Upper lobe of right lung (tissue), 1 donor: ENCODE measurements at regions not wholly inside any gene's neighbourhood (a gene's known extent, or its start where the extent isn't known, plus 50 kb on each side); places are given as distances from the start of the nearest gene placed in this dataset.

Experiments used
- ATAC-seq: fragments of 200-7000 bp; cut with Tn5 transposase; one replicate; pipeline ENCODE4 v1.9.1; 2020; ENCODE audit warnings: mild to moderate bottlenecking, moderate library complexity
- DNase-seq: peaks from one replicate; pipeline ENCODE4 v3.0.0-alpha.2; 2020
- H3K27ac ChIP-seq: fragments of 200-600 bp; one replicate; pipeline ENCODE4 v1.8.0; 2022
- H3K27me3 ChIP-seq: fragments of 200-600 bp; one replicate; pipeline ENCODE4 v1.8.0; 2022; ENCODE audit warnings: mild to moderate bottlenecking
- H3K36me3 ChIP-seq: fragments of 200-600 bp; one replicate; pipeline ENCODE4 v1.8.0; 2022
- H3K4me1 ChIP-seq: fragments of 200-600 bp; one replicate; pipeline ENCODE4 v1.8.0; 2022
- H3K4me3 ChIP-seq: fragments of 200-600 bp; one replicate; pipeline ENCODE4 v1.8.0; 2022; ENCODE audit warnings: mild to moderate bottlenecking
- H3K9me3 ChIP-seq: fragments of 200-600 bp; one replicate; pipeline ENCODE4 v1.8.0; 2022
- intact Hi-C: fragments of 100-400 bp; cut with DNase I; formaldehyde crosslinking; loops from one replicate; pipeline ENCODE4 v1.11.0; 2022
- TF ChIP-seq, protein P1 (sequence below): fragments of 200-600 bp; IDR thresholded peaks from one replicate; pipeline ENCODE4 v1.8.0; 2022; ENCODE audit warnings: antibody characterized with exemption
- donor health status: DM: no; HTN: yes; CAD: no; lungs with severe emphysema.

DNA sequence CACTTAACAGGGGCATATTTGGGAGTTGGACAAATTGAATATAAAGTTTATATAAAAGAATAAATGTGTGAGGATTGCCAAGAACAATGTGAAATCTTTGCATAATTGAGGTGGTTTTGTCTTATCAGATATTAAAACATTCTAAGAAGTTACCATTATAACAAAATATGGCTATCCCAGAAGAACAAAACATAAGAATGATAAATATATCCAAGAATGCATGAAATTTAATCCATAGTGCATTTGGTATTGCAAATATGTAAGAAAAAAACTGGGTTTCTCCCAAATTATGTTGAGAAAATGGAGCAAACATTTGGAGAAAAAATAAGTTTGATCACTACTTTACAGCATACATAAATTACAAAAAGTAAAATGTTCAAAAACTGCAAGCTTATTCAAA is 562.4 kb downstream of the RNF144A start:
- TF ChIP-seq, protein P1, sequence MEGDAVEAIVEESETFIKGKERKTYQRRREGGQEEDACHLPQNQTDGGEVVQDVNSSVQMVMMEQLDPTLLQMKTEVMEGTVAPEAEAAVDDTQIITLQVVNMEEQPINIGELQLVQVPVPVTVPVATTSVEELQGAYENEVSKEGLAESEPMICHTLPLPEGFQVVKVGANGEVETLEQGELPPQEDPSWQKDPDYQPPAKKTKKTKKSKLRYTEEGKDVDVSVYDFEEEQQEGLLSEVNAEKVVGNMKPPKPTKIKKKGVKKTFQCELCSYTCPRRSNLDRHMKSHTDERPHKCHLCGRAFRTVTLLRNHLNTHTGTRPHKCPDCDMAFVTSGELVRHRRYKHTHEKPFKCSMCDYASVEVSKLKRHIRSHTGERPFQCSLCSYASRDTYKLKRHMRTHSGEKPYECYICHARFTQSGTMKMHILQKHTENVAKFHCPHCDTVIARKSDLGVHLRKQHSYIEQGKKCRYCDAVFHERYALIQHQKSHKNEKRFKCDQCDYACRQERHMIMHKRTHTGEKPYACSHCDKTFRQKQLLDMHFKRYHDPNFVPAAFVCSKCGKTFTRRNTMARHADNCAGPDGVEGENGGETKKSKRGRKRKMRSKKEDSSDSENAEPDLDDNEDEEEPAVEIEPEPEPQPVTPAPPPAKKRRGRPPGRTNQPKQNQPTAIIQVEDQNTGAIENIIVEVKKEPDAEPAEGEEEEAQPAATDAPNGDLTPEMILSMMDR: no peak
- Histone ChIP-seq H3K4me3 (no peak overlapping the region), H3K27me3 (no peaks in the 10 kb centered on the region), H3K36me3 (no peaks in the 10 kb centered on the region), H3K4me1 (no peaks in the 10 kb centered on the region), H3K27ac (no peak overlapping the region), H3K9me3 (no peaks in the 10 kb centered on the region)
- intact Hi-C loops: no loop called here
- DNase-seq (no peak), ATAC-seq (no peak)

- H3K27me3 ChIP-seq: no peaks in the 10 kb centered on the region
- intact Hi-C loops: no loop called here
- no peak overlapping the region for H3K27ac ChIP-seq
- no peak overlapping the region for H3K4me3 ChIP-seq
- H3K4me1 ChIP-seq: no peaks in the 10 kb centered on the region
- DNase-seq (no peak), ATAC-seq (no peak)
- H3K9me3 ChIP-seq: no peaks in the 10 kb centered on the region
- TF ChIP-seq, protein P1: no peak
- no peaks in the 10 kb centered on the region for H3K36me3 ChIP-seq
These were observed 563.2 kb downstream of the RNF144A start for GRCh38 chr2:7480431-7480830.

DNA sequence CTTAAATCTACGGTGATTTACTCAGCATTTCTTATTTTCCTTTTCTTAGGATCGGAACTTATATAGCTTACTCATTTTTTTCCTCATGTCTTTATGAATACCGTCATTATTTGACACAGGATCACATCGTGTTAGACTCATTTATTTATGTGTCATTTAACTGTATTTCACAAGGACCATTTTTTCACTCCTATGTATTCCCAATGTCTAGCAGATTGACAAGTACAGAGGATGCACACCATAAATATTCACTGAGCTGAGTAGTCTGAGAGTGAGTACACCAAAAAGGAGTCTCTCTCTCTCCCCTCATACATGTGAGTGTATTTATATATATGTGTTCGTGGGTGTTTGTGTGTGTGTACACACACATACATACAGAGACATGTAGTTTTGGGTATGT is 573.5 kb downstream of the RNF144A start:
- intact Hi-C loops: no loop called here
- Histone ChIP-seq H3K27ac (no peak overlapping the region), H3K4me3 (no peak overlapping the region), H3K9me3 (no peaks in the 10 kb centered on the region), H3K4me1 (no peaks in the 10 kb centered on the region), H3K36me3 (no peaks in the 10 kb centered on the region), H3K27me3 (no peaks in the 10 kb centered on the region)
- DNase-seq (no peak), ATAC-seq (no peak)
- TF ChIP-seq, protein P1: no peak

DNA sequence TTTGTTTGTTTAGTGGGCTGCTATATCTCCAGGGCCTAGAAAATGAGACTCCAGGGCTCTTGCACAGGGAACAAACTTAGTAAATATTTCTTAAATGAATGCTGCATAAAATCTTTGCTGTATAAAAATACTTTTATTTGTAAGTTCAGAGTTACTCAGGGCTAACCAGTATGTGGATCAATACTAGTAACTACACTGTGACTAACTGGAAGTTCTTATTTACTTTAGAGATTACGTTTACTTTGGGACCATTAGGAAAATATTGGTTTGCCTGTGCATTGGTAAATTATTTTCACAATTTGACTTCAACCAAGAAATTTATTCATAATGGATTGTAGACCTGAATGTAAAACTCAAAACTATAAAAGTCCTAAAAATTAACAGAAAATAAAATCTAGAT is 575.5 kb downstream of the RNF144A start:
- intact Hi-C loops: no loop called here
- Histone ChIP-seq H3K4me1 (no peaks in the 10 kb centered on the region), H3K36me3 (no peaks in the 10 kb centered on the region), H3K4me3 (no peak overlapping the region), H3K27ac (no peak overlapping the region), H3K9me3 (no peaks in the 10 kb centered on the region), H3K27me3 (no peaks in the 10 kb centered on the region)
- no peak for ATAC-seq
- no peak for DNase-seq
- TF ChIP-seq, protein P1: no peak

DNA sequence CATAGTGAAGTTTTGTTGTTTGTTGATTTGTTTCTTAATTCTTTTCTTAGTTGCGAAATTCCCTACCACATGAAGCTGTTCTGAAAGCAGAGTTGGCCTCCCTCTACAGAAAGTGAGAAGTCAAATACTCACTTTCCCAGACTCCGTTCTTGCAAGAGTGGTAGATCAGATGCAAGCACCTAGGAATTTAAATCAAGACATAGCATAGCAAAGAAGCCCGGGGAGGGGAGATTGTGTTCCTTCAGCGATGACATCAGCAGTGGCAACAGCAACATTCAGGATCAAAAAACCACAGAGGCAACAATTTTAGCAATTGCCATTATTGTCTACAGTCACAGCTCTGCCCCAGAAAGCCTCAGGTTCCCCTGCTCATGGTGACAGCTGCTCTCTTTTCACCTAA is 580.0 kb downstream of the RNF144A start:
- no peak for ATAC-seq
- no peak overlapping the region for H3K27ac ChIP-seq
- H3K36me3 ChIP-seq: no peaks in the 10 kb centered on the region
- TF ChIP-seq, protein P1: no peak
- no peak overlapping the region for H3K4me3 ChIP-seq
- intact Hi-C loops: no loop called here
- peaks cover 9% of the 10 kb centered on the region for H3K27me3 ChIP-seq
- no peaks in the 10 kb centered on the region for H3K9me3 ChIP-seq
- no peak for DNase-seq
- H3K4me1 ChIP-seq: no peaks in the 10 kb centered on the region

DNA sequence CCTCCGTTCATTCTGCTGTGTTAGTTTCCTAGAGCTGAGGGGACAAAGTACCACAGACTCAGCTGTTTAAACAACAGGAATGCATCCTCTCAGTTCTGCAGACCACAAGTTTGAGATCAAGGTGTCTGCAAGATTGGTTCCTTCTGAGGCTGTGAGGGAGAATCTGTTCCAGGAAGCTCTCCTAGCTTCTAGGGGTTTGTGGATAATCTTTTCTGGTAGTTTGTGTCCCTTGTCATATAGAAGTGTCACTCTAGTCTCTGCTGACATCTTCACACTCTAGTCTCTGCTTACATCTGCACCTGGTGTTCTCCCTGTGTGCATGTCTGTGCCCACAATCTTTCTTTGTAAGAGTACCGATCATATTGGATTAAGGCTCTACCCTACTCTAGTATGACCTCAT is 581.8 kb downstream of the RNF144A start:
- H3K27ac ChIP-seq: no peak overlapping the region
- H3K4me3 ChIP-seq: no peak overlapping the region
- ATAC-seq (no peak), DNase-seq (no peak)
- intact Hi-C loops: no loop called here
- H3K27me3 ChIP-seq: peaks cover 9% of the 10 kb centered on the region
- TF ChIP-seq, protein P1: no peak
- no peaks in the 10 kb centered on the region for H3K9me3 ChIP-seq
- no peaks in the 10 kb centered on the region for H3K4me1 ChIP-seq
- no peaks in the 10 kb centered on the region for H3K36me3 ChIP-seq
